GM21367 (cell line): ENCODE measurements at regions not wholly inside any gene's neighbourhood (a gene's known extent, or its start where the extent isn't known, plus 50 kb on each side); places are given as distances from the start of the nearest gene placed in this dataset.

Source experiments
- ATAC-seq: cut with Tn5 transposase; IDR thresholded peaks from one replicate; pipeline ENCODE4 v1.9.1; 2021; ENCODE audit not compliant: unreplicated experiment

DNA sequence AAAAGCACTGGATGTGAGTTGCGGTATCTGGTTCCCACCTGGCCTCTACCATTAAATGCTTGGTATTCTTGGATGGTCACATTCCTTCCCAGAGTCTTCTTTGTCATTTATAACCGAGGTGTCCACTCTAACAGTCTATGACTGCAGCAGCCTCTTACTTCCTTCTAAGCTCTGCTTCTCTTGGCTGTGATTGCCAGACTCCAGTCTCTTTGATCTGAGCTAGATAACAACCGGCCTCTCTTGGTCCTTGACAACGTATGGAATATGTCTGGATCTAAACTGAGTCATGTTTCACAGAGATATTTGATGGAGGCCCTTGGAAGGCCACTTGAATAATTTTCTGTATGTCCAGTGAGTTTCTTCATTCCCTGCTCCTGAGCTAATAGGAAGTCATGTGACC is 141.6 kb upstream of the TENM4 start:
- no peak for ATAC-seq

DNA sequence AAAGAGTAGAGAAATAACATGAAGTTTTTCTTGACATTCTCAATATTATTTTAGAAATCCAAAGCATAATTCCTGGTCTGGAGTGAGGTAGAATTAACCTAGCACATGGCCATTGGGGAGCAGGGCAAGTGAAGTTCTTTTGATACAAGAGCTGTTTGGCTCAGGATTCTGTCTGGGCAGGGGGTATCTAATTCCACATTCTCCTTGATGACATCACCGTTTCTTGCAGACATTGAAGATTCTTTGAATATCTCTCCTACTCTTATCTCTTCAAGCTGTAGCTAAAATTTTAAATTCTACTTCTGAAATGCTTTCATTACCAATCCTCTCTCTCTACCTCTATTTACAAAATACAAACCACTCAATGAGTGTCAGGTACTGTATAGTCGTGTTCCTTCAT is 138.2 kb upstream of the TENM4 start:
- ATAC-seq, result no peak

DNA sequence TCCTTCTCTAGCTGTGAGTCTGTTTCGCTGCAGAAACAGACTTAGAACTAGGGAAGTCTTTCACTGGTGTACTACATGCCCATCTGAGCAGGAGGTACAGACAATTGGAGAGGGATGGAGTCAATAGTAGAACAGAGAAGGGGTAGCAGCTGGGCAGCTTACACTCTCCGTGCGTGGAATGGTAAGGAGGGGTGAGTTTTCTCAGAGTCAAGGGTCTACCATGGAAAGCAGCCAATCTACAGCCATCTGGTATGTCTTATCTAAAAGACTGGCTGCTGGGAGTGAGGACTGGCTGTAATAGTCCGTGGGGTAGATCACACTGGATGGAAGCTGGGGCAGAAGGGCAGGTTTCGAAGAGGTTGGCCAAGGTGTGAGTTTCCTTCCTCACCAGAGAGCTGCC is 137.3 kb upstream of the TENM4 start:
- ATAC-seq, result no peak

DNA sequence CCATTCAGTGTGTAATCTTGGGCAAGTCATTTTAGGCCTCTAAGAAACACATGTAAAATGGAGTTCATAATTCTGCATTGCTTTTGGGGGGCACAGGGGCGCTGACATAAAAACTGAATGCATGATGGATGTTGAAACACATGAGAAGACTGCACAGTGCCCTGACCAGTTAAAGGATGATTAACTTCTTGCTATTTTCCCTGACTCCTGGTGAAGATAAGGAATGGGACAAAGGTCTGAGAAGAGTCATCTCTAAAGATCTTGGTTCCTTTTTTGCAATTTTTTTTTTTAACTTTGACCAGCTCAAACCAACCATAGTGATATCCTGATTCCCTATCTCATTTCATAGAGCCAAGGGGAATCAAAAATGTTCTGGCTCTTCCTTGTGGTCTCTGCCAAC is 134.9 kb upstream of the TENM4 start:
- ATAC-seq, result no peak

DNA sequence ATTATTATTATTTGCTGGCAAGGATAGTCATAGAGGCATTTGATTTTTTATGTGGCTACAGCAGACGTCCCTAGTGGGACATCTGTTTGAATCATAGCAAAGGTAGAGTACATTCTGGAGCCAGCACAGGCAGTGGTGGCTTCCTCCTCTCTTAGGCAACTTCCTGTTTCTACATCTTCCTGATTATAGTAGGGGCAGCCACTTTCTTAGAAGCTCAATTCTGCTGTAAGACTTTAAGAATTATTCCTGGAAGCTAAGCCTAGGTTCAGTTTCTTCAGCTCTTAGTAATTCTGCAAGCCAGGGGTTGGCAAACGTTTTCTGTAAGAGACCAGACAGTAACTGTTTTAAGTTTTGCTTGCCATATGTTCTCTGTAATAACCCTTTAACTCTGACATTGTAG is 129.3 kb upstream of the TENM4 start:
- no peak for ATAC-seq

DNA sequence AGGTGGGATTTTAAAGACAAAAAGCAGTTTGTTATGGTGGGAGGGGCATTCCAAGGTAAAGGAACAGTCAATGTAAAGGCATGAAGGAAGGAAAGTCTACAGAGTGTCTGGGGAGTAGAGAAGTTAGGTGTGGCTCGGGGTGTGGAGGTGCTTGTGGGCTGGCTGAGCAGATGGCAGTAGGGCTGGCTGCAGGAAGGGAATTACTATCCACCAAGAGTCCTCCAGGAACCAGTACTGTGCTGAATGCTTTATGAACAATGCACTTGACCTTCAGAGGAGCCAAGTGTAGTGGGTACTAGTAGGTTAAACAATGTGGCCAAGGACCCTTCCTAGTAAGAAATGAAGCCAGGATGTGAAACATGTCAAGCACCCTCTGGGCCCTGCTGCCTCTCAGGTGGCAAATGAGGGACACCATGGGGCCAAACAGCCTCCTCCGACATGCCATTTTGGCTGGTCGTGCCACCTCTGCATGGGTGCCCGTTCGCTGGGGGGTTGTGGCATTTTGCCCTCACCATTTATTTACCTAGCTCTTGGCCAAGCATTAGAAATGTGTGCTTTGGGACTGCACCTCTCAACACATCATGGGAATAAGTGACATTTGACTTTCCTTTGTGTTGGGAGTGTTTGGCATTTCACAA is 123.6 kb upstream of the TENM4 start:
- ATAC-seq, result no peak

DNA sequence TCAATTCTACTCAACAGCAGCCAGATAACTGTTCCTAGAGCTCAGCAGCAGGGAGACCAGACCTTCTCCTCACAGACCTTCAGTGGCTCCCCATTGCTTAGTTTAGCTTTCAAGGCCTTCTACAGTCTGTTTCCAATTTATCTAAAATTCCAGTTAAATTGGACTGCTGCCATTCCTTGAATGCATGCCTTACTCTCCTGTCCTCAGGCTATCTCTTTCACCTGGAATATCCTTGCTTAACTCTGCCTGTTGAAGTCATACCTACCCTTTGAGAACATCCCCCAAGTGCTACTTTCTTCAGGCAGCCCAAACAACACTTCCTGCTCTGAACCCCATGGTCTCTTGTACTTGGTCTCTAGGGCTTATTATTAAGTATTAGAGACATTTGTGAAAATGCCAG is 120.7 kb upstream of the TENM4 start:
- ATAC-seq, result no peak

DNA sequence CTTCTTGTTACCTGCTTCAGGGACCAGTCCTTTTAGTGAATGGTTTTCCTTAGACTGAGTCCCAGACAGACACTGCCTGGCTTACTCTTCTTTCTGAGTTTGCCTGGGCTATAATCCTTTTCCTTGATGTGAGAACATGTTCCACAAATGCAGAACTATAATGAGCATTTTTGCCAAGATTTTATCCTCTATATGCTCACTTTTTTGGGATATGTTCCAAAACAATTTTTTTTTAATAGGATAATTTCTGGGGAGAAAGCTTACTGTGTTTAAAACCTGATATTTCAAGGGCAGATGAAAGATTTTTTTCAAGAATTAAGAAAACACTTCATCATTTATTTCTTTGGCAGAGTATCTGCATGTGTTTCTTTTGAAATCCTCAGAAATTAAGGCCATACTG is 110.0 kb upstream of the TENM4 start:
- ATAC-seq, result no peak

DNA sequence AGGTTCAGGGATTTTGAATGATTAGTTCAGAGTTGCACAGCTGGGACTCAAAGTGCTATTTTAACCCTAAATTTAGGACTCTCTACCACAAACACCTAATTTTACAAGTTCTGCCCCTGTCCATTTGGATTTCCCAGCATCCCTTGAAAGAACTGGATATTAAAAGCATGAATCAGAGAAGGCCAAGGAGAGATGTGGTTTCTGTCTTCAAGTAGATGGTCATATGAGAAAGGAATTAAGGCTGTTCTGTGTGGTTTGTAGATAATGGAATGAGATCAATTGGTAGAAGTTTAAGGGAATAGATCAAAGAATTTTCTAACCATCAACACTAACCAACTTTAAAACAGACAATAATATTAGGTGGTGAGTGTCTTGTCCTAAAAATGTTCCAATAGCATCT is 106.4 kb upstream of the TENM4 start:
- ATAC-seq, result no peak

DNA sequence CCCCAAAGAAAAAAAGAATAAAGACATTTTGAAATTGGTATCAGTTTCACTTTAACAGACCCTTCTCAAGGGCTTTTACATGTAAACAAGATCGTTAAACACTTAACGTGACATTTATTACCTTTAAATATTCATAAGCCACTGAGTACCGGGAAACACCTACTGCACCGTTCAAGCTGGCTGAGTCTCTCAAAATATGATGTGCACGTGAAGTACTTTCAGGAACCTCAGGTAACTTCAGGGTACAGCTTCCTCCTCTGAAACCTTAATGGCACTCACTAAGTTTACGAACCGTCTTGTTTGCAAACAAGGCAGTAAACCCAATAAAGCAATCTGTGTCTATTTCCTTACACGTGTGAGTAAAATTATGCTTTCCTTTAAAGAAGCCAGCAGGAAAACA is 105.5 kb upstream of the TENM4 start:
- no peak for ATAC-seq

DNA sequence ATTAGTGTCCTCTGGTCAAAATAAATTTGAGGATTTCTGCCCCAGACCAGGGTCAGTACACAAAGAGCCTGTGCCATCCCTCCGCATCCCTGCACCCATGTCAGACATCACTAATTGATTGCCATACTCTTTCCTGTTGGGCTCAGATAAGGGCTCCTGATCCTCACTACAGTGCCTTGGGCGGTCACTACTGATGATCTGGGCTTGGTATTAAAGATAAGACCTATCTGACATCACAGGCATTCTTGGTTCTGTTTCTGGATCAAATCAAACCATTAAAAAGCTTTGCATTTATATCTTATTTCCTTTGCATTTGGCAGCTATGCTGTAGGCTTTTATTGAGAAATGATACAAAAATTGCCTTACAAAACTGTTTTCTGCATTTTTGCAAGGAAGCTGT is 103.5 kb upstream of the TENM4 start:
- ATAC-seq, result no peak

DNA sequence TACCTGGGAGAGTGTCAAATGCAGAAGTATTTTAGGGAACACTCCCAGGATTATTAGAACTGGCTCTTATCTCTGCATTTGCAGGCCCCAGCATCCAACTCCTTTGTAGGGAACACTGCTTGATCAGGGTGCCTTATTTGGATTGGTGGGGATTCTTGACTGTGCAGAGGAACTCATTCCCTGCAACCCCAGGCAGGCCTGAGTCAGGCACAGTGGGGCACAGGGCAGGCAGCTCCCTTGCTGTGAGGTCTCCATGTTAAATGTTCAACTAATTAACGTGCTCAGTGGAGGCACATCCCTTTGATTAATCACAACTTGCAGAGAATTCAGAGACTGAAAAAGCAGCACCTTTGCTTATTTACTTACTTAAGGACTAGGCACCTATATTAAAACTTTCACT is 102.3 kb upstream of the TENM4 start:
- no peak for ATAC-seq

DNA sequence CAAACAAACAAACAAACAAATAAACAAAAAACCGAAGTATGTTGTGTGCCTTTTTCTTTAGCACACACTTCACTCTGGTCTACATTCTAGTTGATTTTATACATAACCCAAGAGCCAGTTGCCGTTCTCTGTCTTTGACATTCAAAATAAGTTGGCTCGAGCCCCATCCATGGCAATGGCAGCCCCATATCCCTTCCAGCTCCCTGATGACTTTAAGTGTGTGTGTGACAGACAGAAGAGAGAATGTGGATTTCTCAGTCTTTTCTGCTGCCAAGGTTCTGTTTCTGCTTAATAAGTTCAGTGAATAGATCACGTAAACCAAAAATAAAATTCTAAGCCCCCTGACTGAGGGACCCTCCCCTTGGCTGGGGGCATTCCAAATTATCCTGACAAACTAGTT is 100.6 kb upstream of the TENM4 start:
- no peak for ATAC-seq

DNA sequence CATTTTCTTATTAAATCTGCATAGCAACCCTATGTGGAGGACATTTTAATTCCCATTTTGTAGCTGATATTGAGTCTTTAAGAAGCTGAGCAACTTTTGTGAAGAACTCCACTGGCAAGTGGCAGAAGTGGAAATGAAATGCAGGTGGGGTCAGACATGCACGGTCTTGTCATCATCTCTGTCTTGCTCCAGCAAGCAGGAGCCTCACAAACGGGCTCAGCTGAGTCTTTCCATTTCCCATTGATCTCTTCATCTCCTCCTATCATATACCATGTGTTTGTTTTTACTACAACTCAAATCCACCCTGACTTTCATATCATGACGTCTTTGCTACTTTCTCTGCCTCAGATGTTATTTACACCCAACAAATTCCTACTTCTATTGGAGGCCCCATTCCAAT is 97.9 kb upstream of the TENM4 start:
- no peak for ATAC-seq

DNA sequence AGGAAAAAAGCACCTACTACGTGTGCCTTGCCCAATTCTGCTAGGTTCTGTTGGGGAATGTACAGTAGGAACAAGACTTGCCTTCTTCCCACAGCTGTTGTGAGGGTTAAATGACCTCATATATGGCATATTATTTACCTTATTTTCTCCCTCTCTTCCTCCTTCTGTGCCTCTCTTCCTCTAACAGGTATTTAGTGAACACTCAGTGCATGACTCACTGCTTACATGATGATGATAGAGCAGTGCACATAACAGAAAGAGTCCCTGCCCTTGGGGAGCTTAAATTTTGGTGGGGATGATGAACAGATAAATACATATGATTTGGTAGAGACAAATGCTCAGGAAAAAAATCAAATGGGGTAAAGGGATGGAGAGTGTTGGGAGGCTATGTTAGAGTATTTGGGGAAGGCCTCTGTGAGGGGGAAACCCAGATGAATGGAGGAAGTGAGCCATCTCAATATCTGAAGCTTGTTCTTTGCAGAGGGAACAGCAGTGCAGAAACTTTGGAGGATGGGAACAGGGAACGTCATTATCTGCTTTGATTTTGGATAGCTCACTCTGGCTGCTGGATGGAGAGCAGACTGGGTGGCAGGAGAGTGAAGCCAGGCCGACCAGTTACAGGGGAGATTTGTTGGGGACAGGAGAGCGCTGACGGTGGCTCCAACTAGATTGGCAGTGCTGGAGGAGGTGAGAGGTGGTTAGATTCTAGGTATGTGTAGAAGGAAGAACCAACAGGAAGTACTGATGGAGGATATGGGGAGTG is 95.5 kb upstream of the TENM4 start:
- ATAC-seq, result no peak

DNA sequence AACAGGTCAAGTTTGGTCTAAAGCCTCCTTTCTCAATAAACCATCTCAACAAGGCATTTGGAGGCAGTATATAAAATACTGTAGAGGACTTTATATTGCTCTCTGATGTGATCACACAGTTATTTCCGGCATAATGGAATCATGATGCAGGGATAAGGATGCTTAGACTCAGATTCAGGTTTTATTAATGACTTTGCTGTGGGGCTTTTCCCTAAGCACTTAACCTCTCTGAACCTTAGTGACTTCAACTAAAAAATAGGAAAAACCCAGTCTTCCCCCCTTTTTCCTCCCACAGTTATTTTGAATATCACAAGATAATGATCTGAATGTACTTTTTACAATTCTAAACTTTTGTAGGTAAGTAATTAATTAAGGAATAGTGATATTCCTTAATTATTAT is 94.8 kb upstream of the TENM4 start:
- no peak for ATAC-seq

DNA sequence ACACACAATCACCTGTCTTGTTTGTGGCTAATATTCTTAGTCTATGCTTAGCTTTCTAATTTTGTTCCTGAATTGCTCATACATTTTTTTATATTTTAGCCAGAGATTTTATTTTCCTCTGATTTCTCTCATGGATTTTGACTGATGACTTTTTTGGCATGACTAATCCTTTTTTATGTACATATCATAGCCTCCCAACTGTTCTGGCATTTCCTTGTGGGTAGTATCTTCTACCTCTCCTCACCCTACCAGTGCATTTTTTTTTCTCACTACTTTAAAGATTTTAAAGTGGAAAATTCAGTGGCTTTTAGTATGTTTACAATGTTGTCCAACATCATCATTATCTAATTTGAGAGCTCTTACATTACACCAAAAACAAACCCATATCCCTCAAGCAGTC is 84.4 kb upstream of the TENM4 start:
- ATAC-seq, result no peak

DNA sequence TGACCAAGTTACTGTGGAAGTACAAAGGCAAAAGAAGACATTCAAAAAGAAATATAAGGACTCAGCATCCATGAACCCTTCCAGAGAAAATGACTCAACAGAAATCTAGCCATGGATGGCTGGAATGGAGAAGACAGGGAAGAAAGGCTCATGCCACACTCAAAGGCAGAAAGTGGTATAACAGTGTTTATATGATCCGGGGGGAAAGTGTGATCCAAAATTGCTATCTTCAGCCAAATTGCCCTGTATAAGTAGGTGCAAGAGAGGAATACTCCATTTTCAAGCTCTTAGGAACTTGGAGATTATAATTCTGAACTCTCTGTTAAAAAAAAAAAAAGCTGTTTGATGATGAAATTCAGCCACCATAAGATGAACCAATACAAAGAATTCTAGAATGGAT is 81.8 kb upstream of the TENM4 start:
- no peak for ATAC-seq

DNA sequence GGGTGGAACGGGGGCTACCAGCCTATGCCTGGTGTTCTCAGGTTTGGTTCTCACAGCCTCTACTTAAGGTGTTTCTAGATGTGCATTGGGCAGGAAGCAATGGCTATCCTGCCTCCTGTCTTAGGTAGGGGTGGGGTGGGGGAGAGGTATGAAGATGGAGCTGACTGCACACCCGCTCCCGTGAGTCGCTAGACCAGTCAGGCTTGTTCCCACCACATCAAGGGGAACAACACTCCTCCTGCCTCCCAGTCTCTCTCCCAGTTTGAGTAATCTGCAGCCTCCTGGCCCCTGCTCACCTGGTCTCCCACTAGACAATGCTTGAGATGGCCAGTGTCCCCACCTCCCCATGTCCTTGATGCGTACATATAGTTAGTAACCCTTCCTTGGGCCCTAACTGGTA is 79.3 kb upstream of the TENM4 start:
- no peak for ATAC-seq

DNA sequence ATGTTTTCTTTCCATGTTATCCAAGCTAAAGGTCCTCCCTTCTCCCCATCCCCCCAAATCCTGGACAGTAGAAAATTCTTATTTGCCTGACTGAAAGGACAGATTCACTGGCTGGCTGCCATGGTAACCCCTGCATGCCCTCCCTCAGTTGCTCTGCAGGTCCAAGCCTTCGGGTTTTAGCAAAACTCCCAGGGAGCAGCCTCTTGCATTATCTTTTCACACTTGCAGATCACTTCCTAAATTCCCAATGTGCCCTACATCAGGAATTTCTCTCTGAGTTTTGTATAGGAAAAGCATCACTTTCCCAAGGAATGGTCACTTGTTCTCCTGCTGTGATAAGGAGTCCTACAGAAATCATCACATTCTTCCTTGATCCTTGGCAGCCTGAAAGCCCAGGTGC is 75.0 kb upstream of the TENM4 start:
- no peak for ATAC-seq

DNA sequence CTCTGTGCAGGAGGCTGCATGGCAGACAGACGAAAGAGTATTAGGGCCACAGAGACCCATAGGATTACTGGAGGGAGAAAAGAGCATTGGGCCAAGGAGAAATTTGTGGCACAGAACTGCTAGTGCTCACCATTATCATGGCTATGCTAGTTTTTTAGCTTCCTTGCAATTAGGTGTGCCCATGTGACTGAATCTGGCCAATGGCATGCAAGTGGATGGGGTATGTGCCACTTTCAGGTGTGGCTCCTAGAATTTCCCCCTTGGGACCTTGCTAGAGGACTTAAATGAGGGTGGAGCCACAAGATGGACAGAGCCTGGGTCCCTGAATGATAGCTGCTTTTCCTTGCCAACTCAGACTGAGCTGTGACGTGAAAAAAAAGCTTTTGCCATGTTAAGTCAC is 73.9 kb upstream of the TENM4 start:
- ATAC-seq, result no peak

DNA sequence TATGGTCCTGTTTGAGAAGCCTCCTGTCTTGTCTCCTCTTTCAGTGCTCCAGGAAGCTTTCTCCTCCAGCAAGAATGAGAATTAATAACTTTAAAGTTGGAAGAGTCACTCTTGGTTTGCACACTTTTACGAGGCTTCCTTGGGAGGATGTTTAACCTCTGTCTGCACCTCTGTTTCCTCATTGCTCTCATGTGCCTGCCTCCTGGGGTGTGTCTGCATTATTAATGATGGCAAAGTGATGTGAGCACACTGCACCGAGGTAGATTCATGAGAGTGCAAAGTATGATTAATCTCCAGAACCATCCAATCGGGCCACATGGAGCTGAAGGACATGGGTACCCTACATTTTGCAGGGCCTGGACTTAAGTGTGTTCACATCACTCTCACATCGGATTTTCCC is 73.5 kb upstream of the TENM4 start:
- no peak for ATAC-seq
